Upper lobe of left lung (tissue), 4 donors: ENCODE measurements at regions not wholly inside any gene's neighbourhood (a gene's known extent, or its start where the extent isn't known, plus 50 kb on each side); places are given as distances from the start of the nearest gene placed in this dataset.

ENCODE experiments used
- POLR2A ChIP-seq, 4 donors: fragments of 450-650 bp; IDR thresholded peaks; one replicate each; pipeline ENCODE4 v1.5.1; 2016 to 2017; ENCODE audit warnings: antibody characterized with exemption in 4 of 4, mild to moderate bottlenecking in 2 of 4
- TF ChIP-seq, protein P1 (sequence below), 6 experiments: fragments of 450-650 bp in 4 of 6; fragments of 200-600 bp in 2 of 6; sonication (generic) in 2 of 6; IDR thresholded peaks; one replicate each; pipeline ENCODE4 v1.5.1; 2016 to 2019; ENCODE audit warnings: antibody characterized with exemption in 6 of 6

DNA sequence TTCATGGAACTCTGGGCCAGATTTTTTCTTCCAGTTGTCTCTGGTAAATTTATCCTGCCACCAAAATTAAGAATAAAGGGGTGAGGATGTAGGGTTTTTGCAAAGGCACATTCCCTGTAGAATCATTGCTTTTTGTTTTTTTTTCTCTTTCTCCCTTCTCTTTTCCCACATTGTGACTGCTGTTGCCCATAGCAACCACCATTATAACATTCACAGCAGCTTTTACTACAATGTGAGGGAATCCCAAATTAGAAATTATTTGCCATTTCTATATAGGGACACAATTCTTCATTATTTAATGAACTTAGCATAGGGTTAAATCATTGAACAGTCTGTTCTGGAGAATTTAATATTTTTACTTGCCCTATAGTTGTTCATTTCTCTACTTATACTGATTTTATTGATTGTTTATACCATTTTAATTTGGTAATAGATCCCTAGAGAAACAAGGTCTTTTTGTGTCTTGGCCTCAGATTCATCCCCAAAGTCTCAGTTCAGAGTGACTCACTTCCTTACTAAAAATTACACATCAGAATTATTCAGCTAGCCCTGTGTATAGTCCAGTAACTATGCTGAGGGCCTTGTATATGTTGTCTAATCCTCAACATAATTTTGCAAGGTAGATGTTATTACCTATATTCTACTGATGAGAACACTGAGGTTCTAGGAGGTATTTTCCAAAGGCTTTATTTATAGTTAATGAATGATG lies 80.8 kb upstream of the ANK2 start:
- TF ChIP-seq, protein P1, sequence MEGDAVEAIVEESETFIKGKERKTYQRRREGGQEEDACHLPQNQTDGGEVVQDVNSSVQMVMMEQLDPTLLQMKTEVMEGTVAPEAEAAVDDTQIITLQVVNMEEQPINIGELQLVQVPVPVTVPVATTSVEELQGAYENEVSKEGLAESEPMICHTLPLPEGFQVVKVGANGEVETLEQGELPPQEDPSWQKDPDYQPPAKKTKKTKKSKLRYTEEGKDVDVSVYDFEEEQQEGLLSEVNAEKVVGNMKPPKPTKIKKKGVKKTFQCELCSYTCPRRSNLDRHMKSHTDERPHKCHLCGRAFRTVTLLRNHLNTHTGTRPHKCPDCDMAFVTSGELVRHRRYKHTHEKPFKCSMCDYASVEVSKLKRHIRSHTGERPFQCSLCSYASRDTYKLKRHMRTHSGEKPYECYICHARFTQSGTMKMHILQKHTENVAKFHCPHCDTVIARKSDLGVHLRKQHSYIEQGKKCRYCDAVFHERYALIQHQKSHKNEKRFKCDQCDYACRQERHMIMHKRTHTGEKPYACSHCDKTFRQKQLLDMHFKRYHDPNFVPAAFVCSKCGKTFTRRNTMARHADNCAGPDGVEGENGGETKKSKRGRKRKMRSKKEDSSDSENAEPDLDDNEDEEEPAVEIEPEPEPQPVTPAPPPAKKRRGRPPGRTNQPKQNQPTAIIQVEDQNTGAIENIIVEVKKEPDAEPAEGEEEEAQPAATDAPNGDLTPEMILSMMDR (IDR thresholded peaks at IDR 0.05): no peak
- no peak for TF ChIP-seq POLR2A (IDR thresholded peaks at IDR 0.05)
